ENCODE measurements at regions not wholly inside any gene's neighbourhood (a gene's known extent, or its start where the extent isn't known, plus 50 kb on each side); places are given as distances from the start of the nearest gene placed in this dataset.

- WGBS, 2 donors (ENCODE audit: low coverage in 1 of 2) = 76 to 79% methylated on average over 7 to 13 of the region's 13 CpGs
- no peak for TF ChIP-seq EP300 (IDR thresholded peaks at IDR 0.05; ENCODE audit: low read depth)
- TF ChIP-seq POLR2A (IDR thresholded peaks at IDR 0.05) = no peak
- TF ChIP-seq CTCF (IDR thresholded peaks at IDR 0.05) = no peak
- no peak for TF ChIP-seq POLR2AphosphoS5 (IDR thresholded peaks at IDR 0.05)
Measured at GRCh38 chr17:77815127-77815905, 143.2 kb upstream of the TNRC6C start.

GRCh38 chr17:77817953-77818352, 140.6 kb upstream of the TNRC6C start:
- no peaks in the 10 kb centered on the region for H3K9me3 ChIP-seq
- intact Hi-C loops (cut with DNase I; ENCODE audit: low total_unique reads) (no loop called here), in situ Hi-C loops (cut with MboI; ENCODE audit: low pct_ligation_motif_present in 1 of 4, low pct_unique_long_range_greater_than_20kb in 1 of 4, low sequenced_read_pairs in 3 of 4) (no loop called here)
- TF ChIP-seq POLR2AphosphoS5 (IDR thresholded peaks at IDR 0.05) (no peak), EP300 (IDR thresholded peaks at IDR 0.05; ENCODE audit: low read depth) (no peak), CTCF (IDR thresholded peaks at IDR 0.05) (no peak), POLR2A (IDR thresholded peaks at IDR 0.05) (no peak)
- DNase-seq = no peak
- 80 to 94% methylated on average over 3 to 4 of the region's 4 CpGs for WGBS, 2 donors (ENCODE audit: low coverage in 1 of 2)
- peaks cover 0 to 6% (median 5%) of the 10 kb centered on the region in 4 donors for H3K4me1 ChIP-seq
- no peaks in the 10 kb centered on the region for H3K27me3 ChIP-seq
- H3K4me3 ChIP-seq = no peak overlapping the region
- H3K36me3 ChIP-seq = no peaks in the 10 kb centered on the region
- H3K27ac ChIP-seq = no peak overlapping the region

More at GRCh38 chr17:77815127-77815905, 143.2 kb upstream of the TNRC6C start:
- Histone ChIP-seq H3K4me3 (no peak overlapping the region), H3K27me3 (no peaks in the 10 kb centered on the region), H3K36me3 (no peaks in the 10 kb centered on the region), H3K4me1 (peaks cover 0 to 4% (median 2%) of the 10 kb centered on the region in 4 donors), H3K27ac (no peak overlapping the region), H3K9me3 (no peaks in the 10 kb centered on the region)
- in situ Hi-C loops (cut with MboI; ENCODE audit: low pct_ligation_motif_present in 1 of 4, low pct_unique_long_range_greater_than_20kb in 1 of 4, low sequenced_read_pairs in 3 of 4) = no loop called here
- intact Hi-C loops (cut with DNase I; ENCODE audit: low total_unique reads) = no loop called here
- DNase-seq = no peak

- TF ChIP-seq POLR2AphosphoS5 (IDR thresholded peaks at IDR 0.05) = no peak
- no peak for DNase-seq
- intact Hi-C loops (cut with DNase I; ENCODE audit: low total_unique reads) = no loop called here
- Histone ChIP-seq H3K27me3 (no peaks in the 10 kb centered on the region), H3K9me3 (no peaks in the 10 kb centered on the region), H3K27ac (no peak overlapping the region), H3K4me3 (no peak overlapping the region), H3K36me3 (no peaks in the 10 kb centered on the region), H3K4me1 (peaks cover 0 to 9% (median 8%) of the 10 kb centered on the region in 4 donors)
- in situ Hi-C loops (cut with MboI; ENCODE audit: low pct_ligation_motif_present in 1 of 4, low pct_unique_long_range_greater_than_20kb in 1 of 4, low sequenced_read_pairs in 3 of 4) = no loop called here
- 51 to 57% methylated on average over 2 to 3 of the region's 3 CpGs for WGBS, 2 donors (ENCODE audit: low coverage in 1 of 2)
Measured at GRCh38 chr17:77819497-77819896, 139.0 kb upstream of the TNRC6C start.

- in situ Hi-C loops (cut with MboI; ENCODE audit: low pct_ligation_motif_present in 1 of 4, low pct_unique_long_range_greater_than_20kb in 1 of 4, low sequenced_read_pairs in 3 of 4) (no loop called here), intact Hi-C loops (cut with DNase I; ENCODE audit: low total_unique reads) (no loop called here)
- DNase-seq = no peak
- 77% methylated on average over 7 of the region's 8 CpGs; no CpG with 5 or more reads in 1 of the 2 donors for WGBS, 2 donors (ENCODE audit: low coverage in 1 of 2)
- no peaks in the 10 kb centered on the region for H3K9me3 ChIP-seq
- no peaks in the 10 kb centered on the region for H3K27me3 ChIP-seq
- no peak overlapping the region for H3K4me3 ChIP-seq
- TF ChIP-seq EP300 (IDR thresholded peaks at IDR 0.05; ENCODE audit: low read depth) = no peak
- no peak for TF ChIP-seq POLR2A (IDR thresholded peaks at IDR 0.05)
- no peak for TF ChIP-seq CTCF (IDR thresholded peaks at IDR 0.05)
- no peak for TF ChIP-seq POLR2AphosphoS5 (IDR thresholded peaks at IDR 0.05)
- peaks cover 0 to 9% (median 8%) of the 10 kb centered on the region in 4 donors for H3K4me1 ChIP-seq
- H3K27ac ChIP-seq = no peak overlapping the region
- no peaks in the 10 kb centered on the region for H3K36me3 ChIP-seq
Measured at GRCh38 chr17:77821114-77821513, 137.4 kb upstream of the TNRC6C start.

Measured in transverse colon (tissue), 4 donors.